Ovary (tissue), 7 donors: ENCODE measurements at regions not wholly inside any gene's neighbourhood (a gene's known extent, or its start where the extent isn't known, plus 50 kb on each side); places are given as distances from the start of the nearest gene placed in this dataset.

Source experiments
- DNase-seq, 5 donors: peaks; one replicate each; pipeline ENCODE4 v3.0.0-alpha.2; 2019 to 2020
- H3K27ac ChIP-seq, 2 donors: fragments of 200-600 bp; one replicate each; pipeline versions ENCODE4 v1.5.1 to v1.8.0; 2019 to 2022
- H3K27me3 ChIP-seq: fragments of 200-600 bp; one replicate; pipeline ENCODE4 v1.8.0; 2022
- H3K36me3 ChIP-seq: fragments of 200-600 bp; sonication (generic); one replicate; pipeline ENCODE4 v1.5.1; 2019
- H3K4me1 ChIP-seq: one replicate; pipeline ENCODE4 v1.8.1; 2013; ENCODE audit warnings: mild to moderate bottlenecking, moderate library complexity; ENCODE audit not compliant: insufficient read depth
- H3K4me3 ChIP-seq: fragments of 200-600 bp; sonication (generic); one replicate; pipeline ENCODE4 v1.5.1; 2017
- H3K9me3 ChIP-seq, 2 donors: fragments of 200-600 bp in 1 of 2; sonication (generic) in 1 of 2; one replicate each; pipeline versions ENCODE4 v1.5.1 to v1.8.1; 2013 to 2019; ENCODE audit warnings: mild to moderate bottlenecking in 1 of 2, moderate library complexity in 1 of 2
- CTCF ChIP-seq, 3 donors: fragments of 450-650 bp in 2 of 3; fragments of 200-600 bp in 1 of 3; IDR thresholded peaks; one replicate each; pipeline versions ENCODE4 v1.5.1 to v1.8.0; 2016 to 2022; ENCODE audit warnings: antibody characterized with exemption in 3 of 3, mild to moderate bottlenecking in 1 of 3
- EP300 ChIP-seq: sonication (generic); formaldehyde crosslinking; IDR thresholded peaks from one replicate; pipeline ENCODE4 v1.6.1; 2017; ENCODE audit warnings: antibody characterized with exemption
- POLR2A ChIP-seq: fragments of 450-650 bp; IDR thresholded peaks from one replicate; pipeline ENCODE4 v1.6.1; 2017; ENCODE audit warnings: antibody characterized with exemption, mild to moderate bottlenecking, moderate library complexity
- WGBS, 3 donors: extraction: QIAGEN DNeasy Blood & Tissue Kit in 1 of 3; methylation state at CpG; one replicate each; pipeline versions ENCODE4 v1.1.5 to v1.1.7; 2013 to 2017; 5-methylcytosine and 5-hydroxymethylcytosine counted together
- intact Hi-C, 4 donors: fragments of 100-400 bp; cut with DNase I; formaldehyde crosslinking; loops; one replicate each; pipeline versions ENCODE4 v1.11.0 to v1.15.1; 2022 to 2023
- donor health status: DM: no; HTN: no; CAD: no; lungs with moderate emphysema.
- donor health status: DM: no; HTN: no; CAD: no.
- donor health status: Bipolar disorder and iron deficiency.
- donor health status: DM: no; HTN: no; CAD: no.
- donor health status: DM: yes; HTN: yes; CAD: no.

GRCh38 chr2:8376603-8377410 lies 305.0 kb upstream of the ID2 start:
- Histone ChIP-seq H3K4me3 (no peak overlapping the region), H3K4me1 (no peaks in the 10 kb centered on the region), H3K36me3 (no peaks in the 10 kb centered on the region), H3K9me3 (no peaks in the 10 kb centered on the region), H3K27ac (no peak overlapping the region), H3K27me3 (no peaks in the 10 kb centered on the region)
- intact Hi-C loops: no loop called here
- DNase-seq: no peak
- no peak for TF ChIP-seq EP300
- no peak for TF ChIP-seq CTCF (IDR thresholded peaks at IDR 0.05)
- TF ChIP-seq POLR2A: no peak
- WGBS, 3 donors: 92 to 96% (median 96%) methylated on average over 11 of the region's 11 CpGs

- Histone ChIP-seq H3K36me3 (no peaks in the 10 kb centered on the region), H3K4me1 (no peaks in the 10 kb centered on the region), H3K27me3 (no peaks in the 10 kb centered on the region), H3K9me3 (no peaks in the 10 kb centered on the region), H3K27ac (no peak overlapping the region), H3K4me3 (no peak overlapping the region)
- no peak for DNase-seq
- WGBS, 3 donors: 58 to 67% (median 60%) methylated on average over 9 of the region's 9 CpGs
- no peak for TF ChIP-seq CTCF (IDR thresholded peaks at IDR 0.05)
- no peak for TF ChIP-seq EP300
- no peak for TF ChIP-seq POLR2A
- intact Hi-C loops: no loop called here
These were observed 303.6 kb upstream of the ID2 start for GRCh38 chr2:8378016-8378810.

GRCh38 chr2:8379128-8379527 lies 302.7 kb upstream of the ID2 start:
- WGBS, 3 donors: 84 to 86% (median 86%) methylated on average over 8 of the region's 8 CpGs
- DNase-seq: no peak
- no peak overlapping the region for H3K27ac ChIP-seq
- no peaks in the 10 kb centered on the region for H3K9me3 ChIP-seq
- no peak overlapping the region for H3K4me3 ChIP-seq
- no peaks in the 10 kb centered on the region for H3K4me1 ChIP-seq
- intact Hi-C loops: no loop called here
- TF ChIP-seq EP300: no peak
- TF ChIP-seq POLR2A: no peak
- no peak for TF ChIP-seq CTCF (IDR thresholded peaks at IDR 0.05)
- H3K27me3 ChIP-seq: no peaks in the 10 kb centered on the region
- H3K36me3 ChIP-seq: no peaks in the 10 kb centered on the region

- H3K36me3 ChIP-seq: no peaks in the 10 kb centered on the region
- H3K4me3 ChIP-seq: no peak overlapping the region
- DNase-seq: no peak
- H3K9me3 ChIP-seq: no peaks in the 10 kb centered on the region
- no peaks in the 10 kb centered on the region for H3K4me1 ChIP-seq
- no peaks in the 10 kb centered on the region for H3K27me3 ChIP-seq
- WGBS, 3 donors: 85 to 92% (median 92%) methylated on average over 4 of the region's 4 CpGs
- intact Hi-C loops: no loop called here
- H3K27ac ChIP-seq: no peak overlapping the region
- no peak for TF ChIP-seq POLR2A
- no peak for TF ChIP-seq EP300
- TF ChIP-seq CTCF (IDR thresholded peaks at IDR 0.05): no peak
These were observed 302.3 kb upstream of the ID2 start for GRCh38 chr2:8379549-8379948.
